ENCODE measurements at regions not wholly inside any gene's neighbourhood (a gene's known extent, or its start where the extent isn't known, plus 50 kb on each side); places are given as distances from the start of the nearest gene placed in this dataset.
"Not testable (repeated sequence)": the region's sequence is repeated elsewhere in the genome, so short reads cannot be mapped to it uniquely, and the experiment has no call there.

DNA sequence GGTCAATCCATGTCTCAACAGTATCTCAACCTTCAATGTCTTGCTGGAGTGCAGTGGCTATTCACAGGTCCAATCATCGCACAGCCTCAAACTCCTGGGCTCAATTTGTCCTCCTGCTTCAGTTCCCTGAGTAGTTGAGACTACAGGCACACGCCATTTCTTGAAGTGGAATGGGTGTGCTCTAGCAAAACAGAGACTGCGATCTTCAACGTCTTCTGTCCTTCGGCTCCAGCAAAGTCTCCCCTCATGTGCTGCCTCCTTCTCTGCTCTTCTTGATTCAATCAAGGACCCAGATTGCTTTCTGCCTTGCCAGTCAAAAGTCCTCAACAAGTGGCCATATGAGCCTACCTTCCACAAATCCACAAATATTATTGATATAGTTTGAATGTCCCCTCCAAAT lies 466.7 kb upstream of the MIR17HG start:
- DNase-seq (ENCODE audit: low read depth) = no peak

GRCh38 chr13:90882551-90882950 lies 464.9 kb upstream of the MIR17HG start:
- DNase-seq (ENCODE audit: low read depth) = no peak

- DNase-seq (ENCODE audit: low read depth) = no peak
Observed at GRCh38 chr13:90883592-90883991, 463.9 kb upstream of the MIR17HG start.

DNA sequence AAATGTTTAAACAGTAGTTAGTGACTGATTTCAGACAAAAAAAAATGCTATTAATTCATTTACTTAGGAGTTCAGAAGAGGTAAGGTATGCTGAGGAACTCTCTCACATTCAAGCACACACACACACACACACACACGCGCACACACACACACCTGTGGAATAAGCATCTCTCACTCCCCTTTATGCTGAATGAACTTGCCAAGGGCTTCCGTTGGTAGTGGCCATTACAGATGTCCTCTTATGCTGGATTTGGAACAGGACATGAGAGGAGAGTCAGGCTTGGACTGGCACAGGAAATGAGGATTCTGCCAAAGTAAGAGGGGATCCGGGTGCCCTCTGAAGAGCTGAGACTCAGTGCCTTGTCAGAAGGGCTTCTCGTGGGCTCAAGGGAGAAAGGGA lies 463.4 kb upstream of the MIR17HG start:
- no peak for DNase-seq (ENCODE audit: low read depth)

DNA sequence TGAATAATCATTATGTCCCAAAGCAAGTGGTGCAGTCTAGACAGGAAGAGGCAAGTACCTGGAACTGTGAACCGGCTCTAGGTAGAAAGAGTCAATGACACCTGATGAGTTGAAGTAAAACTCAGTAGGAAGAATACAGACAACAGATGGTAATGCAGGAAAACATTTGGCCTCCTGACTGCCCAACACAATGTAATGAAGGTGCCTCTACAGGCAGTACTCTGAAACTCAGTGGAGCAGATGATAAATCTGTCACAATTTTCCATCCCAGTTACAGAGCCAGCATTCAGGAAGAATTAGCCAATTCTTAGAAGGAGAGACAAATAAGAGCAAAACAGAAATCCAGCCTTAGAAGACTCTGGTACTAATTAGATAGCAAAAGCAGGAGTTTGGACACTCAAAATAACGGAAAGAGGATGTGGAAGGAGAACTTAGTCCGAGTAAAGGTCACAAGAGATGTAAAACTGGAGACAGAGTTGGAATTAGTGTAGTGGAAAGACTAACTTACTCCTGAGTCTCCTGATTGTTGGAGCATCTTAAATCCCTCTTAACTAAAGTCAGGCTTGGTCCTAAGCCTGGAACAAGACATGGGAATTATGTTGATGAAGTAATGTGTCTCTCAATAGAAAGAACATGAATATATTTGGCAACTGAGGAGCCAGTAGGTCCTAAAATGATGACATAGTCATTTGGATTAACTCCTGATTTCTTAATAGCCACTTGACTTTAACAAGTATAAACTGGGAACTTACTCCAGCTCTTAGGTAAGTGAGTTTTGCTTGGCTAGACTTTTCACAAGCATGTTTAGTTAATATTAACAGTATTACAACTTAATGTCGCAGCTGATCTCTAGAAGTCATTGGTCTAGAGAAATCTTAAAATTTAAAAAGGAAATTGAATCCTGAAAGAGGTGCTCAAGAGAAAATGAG lies 457.3 kb upstream of the MIR17HG start:
- no peak for DNase-seq (ENCODE audit: low read depth)

GRCh38 chr13:90891329-90891728 lies 456.2 kb upstream of the MIR17HG start:
- DNase-seq (ENCODE audit: low read depth) = no peak

DNA sequence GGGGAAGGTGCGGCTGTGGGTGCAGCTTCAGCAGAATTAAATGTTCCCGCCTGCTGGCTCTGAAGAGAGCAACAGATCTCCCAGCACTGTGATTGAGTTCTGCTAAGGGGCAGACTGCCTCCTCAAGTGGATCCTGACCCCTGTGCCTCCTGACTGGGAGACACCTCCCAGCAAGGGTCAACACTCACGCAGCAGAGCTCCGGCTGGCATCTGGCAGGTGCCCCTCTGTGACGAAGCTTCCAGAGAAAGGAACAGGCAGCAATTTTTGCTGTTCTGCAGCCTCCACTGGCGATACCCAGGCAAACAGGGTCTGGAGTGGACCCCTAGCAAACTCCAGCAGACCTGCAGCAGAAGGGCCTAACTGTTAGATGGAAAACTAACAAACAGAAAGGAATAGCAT lies 454.3 kb upstream of the MIR17HG start:
- DNase-seq (ENCODE audit: low read depth) = not testable (repeated sequence)

DNA sequence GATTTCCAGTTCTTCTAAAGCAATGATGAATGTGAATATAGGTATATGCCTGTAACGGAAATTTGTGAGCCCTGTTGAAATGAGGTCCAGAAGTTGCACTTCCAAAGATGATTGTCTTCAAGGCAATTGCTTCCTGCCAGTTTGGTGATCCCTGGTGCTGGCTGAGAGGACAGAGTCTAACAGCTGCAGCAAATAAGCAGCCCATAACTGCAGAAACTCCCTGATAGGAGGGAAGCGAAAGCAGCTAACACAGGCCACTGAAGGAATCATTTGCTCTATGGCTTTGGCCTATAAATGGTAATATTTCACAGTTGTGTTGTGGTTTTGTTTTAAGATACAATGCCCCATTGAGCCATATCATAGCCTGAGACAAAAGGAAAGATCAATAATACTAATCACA lies 451.5 kb upstream of the MIR17HG start:
- DNase-seq (ENCODE audit: low read depth) = no peak

GRCh38 chr13:90898811-90899210 lies 448.7 kb upstream of the MIR17HG start:
- DNase-seq (ENCODE audit: low read depth) = no peak

DNA sequence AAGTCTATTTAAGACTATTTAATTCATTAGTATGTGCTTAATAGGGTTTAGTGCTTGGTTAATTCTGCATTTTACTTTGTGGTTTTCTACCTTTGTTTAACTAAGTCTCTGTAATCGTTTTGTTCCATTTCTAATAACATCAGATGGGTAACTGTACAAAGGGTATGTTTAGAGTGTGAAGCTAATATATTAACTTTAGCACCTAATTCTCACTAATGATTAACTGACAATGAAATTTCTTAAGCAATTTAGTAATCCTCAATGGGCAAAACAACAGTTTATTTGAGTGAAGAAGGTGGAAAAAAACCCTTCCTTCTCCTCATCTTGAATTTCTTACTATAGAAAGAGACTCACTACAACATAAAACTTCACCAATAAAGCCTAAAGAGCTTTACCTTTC lies 448.1 kb upstream of the MIR17HG start:
- no peak for DNase-seq (ENCODE audit: low read depth)

- no peak for DNase-seq (ENCODE audit: low read depth)
Observed at GRCh38 chr13:90902255-90902654, 445.2 kb upstream of the MIR17HG start.

GRCh38 chr13:90906554-90906953 lies 440.9 kb upstream of the MIR17HG start:
- DNase-seq (ENCODE audit: low read depth) = no peak

GRCh38 chr13:90908792-90909191 lies 438.7 kb upstream of the MIR17HG start:
- DNase-seq (ENCODE audit: low read depth) = no peak

DNA sequence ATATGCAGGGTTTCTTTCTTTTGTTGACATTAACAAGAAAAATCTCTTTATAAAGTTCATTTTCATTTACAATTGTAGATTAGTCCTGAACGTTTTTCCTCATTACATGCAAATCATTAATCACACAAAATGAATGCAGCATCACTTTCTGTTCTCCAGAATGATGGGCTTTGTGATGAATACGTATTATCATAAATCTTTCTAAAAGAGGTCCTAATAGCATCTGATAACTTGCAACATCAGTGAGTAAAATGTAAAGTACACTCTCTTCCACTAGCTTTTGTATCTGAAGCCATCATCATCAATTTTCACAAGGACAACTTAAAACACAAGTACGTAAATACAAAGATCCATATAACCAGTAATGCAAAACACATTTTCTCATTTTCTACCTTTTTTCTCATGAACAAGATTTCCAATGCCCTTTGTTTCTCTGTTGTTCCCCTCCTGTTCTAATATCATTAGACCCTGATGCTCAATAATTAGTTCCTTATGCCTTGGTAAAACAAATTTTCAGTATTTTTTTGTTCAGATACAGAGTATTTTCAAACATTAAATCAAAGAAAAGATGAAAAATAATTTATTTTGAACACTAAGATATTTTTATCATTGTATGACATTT lies 437.4 kb upstream of the MIR17HG start:
- no peak for DNase-seq (ENCODE audit: low read depth)

DNA sequence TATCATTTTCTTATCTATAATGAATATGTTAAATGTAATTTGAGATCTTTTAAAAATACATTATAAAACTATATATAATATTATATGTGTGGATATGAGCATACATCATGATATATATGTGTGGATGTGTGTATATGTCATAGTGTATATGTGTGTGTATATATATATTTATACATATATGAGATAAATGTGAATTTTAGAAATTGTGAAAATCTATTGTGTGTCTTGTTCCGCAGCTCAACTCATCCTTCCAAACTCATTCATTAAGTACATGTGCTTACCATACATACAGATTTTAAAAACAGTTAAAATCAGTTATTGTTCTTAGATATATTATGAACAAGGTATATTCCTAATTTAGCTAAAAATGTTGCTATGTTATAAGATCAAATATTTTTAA lies 435.2 kb upstream of the MIR17HG start:
- DNase-seq (ENCODE audit: low read depth) = no peak

- peak; percentile 9 for DNase-seq (ENCODE audit: low read depth)
Observed at GRCh38 chr13:90918536-90918935, 429.0 kb upstream of the MIR17HG start.

DNA sequence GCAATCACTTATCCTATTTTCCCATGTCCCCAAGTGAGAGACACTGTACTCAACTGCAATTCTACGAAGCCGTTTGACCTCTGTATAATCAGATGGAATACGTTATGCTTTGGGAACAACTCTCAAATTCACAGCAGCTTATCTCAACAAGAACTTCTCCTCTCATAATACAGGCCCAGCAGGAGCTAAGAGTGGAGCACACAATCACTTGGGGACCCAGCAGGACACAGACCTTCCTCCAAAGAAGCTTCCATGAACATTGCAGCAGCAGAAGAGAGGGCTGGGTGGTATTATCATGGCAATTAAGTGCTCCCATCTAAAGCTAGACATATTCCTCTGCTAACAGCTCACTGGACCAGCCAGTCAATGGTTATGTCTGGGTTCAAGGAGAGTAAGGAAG lies 428.3 kb upstream of the MIR17HG start:
- DNase-seq (ENCODE audit: low read depth) = no peak

GRCh38 chr13:90926459-90926858 lies 421.0 kb upstream of the MIR17HG start:
- DNase-seq (ENCODE audit: low read depth) = no peak

DNA sequence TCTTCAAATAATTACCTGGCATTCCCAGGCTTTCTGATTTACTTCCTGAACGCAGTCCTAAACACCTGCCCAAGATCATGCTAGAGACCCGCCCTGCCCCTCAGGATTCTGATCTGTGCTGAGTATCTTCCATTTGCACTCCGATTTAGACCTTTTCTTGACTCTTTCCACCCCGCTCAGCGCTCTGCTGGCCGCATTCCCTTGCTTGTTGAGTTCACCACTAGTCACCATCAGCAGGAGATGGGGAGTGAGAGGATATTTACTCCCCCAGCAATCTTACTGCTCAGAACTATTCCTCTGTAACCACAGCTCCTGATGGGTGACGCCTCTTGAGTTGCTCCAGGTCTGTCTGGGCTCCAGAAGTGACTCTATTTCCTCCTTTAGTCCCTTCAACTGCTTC lies 419.4 kb upstream of the MIR17HG start:
- no peak for DNase-seq (ENCODE audit: low read depth)

- DNase-seq (ENCODE audit: low read depth) = no peak
Observed at GRCh38 chr13:90933097-90933826, 414.2 kb upstream of the MIR17HG start.

DNA sequence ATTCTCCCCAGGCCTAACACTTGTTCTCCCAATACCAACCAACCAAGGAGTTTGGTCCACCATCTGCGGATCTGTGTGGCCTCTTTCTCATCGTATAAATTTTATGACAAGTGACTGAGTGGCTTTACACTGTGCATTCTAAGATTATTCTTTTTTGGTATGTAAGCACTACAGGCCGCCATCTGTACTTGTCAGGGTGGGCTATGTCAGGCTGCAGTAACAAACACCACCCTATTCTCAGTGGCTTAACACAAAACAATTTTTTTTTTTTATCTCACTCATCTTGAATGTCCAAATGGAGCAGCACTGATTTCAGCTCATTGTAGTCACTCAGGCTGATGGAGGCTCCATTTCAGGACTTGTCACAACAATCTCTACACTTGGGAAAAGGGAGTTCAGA lies 412.7 kb upstream of the MIR17HG start:
- no peak for DNase-seq (ENCODE audit: low read depth)

GRCh38 chr13:90938848-90939247 lies 408.6 kb upstream of the MIR17HG start:
- no peak for DNase-seq (ENCODE audit: low read depth)

DNA sequence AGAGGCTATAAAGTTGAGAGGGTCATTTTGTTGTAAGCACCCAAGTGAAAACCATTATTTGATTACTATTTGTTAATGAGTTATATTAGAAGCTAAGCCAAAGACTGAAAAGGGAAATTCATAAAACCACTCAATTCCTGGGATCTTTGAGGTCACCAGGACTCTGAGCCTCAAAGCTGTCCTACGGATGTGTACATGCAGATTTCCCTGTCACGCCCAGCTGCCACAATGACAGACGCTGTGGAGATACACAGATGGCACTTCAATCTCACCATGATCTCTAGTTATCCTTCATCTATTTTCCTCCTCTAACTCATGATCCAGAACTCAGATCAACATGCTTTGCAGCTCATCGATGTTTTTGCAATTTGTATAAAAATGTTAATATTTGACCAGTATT lies 403.5 kb upstream of the MIR17HG start:
- DNase-seq (ENCODE audit: low read depth) = no peak

Data from HS-5 (cell line).